ENCODE measurements at regions not wholly inside any gene's neighbourhood (a gene's known extent, or its start where the extent isn't known, plus 50 kb on each side); places are given as distances from the start of the nearest gene placed in this dataset.
"Not testable (repeated sequence)": the region's sequence is repeated elsewhere in the genome, so short reads cannot be mapped to it uniquely, and the experiment has no call there.

- Histone ChIP-seq H3K4me1 (no peaks in the 10 kb centered on the region), H3K9me3 (no peaks in the 10 kb centered on the region), H3K36me3 (no peaks in the 10 kb centered on the region), H3K27me3 (no peaks in the 10 kb centered on the region), H3K4me3 (no peak overlapping the region), H3K27ac (no peak overlapping the region)
- intact Hi-C loops (cut with DNase I), result no loop called here
- no peak for ATAC-seq
- DNase-seq, result no peak
- no peak for TF ChIP-seq CTCF (IDR thresholded peaks at IDR 0.05)
These were observed 83.5 kb upstream of the TNRC6A start for GRCh38 chr16:24645739-24646645.

- no peak for DNase-seq
- intact Hi-C loops (cut with DNase I), result no loop called here
- no peak for TF ChIP-seq CTCF (IDR thresholded peaks at IDR 0.05)
- Histone ChIP-seq H3K4me3 (no peak overlapping the region), H3K4me1 (no peaks in the 10 kb centered on the region), H3K9me3 (no peaks in the 10 kb centered on the region), H3K27me3 (no peaks in the 10 kb centered on the region), H3K36me3 (no peaks in the 10 kb centered on the region), H3K27ac (no peak overlapping the region)
- ATAC-seq, result no peak
These were observed 82.8 kb upstream of the TNRC6A start for GRCh38 chr16:24646646-24646995.

- Histone ChIP-seq H3K9me3 (no peaks in the 10 kb centered on the region), H3K27me3 (no peaks in the 10 kb centered on the region), H3K36me3 (no peaks in the 10 kb centered on the region), H3K4me1 (no peaks in the 10 kb centered on the region), H3K27ac (no peak overlapping the region), H3K4me3 (no peak overlapping the region)
- ATAC-seq, result no peak
- DNase-seq, result no peak
- TF ChIP-seq CTCF (IDR thresholded peaks at IDR 0.05), result no peak
- intact Hi-C loops (cut with DNase I), result no loop called here
These were observed 77.2 kb upstream of the TNRC6A start for GRCh38 chr16:24652209-24652712.

- Histone ChIP-seq H3K27ac (no peak overlapping the region), H3K9me3 (no peaks in the 10 kb centered on the region), H3K27me3 (no peaks in the 10 kb centered on the region), H3K4me1 (no peaks in the 10 kb centered on the region), H3K4me3 (no peak overlapping the region), H3K36me3 (no peaks in the 10 kb centered on the region)
- intact Hi-C loops (cut with DNase I), result no loop called here
- TF ChIP-seq CTCF (IDR thresholded peaks at IDR 0.05), result no peak
- no peak for DNase-seq
- ATAC-seq, result no peak
These were observed 76.6 kb upstream of the TNRC6A start for GRCh38 chr16:24652803-24653202.

GRCh38 chr16:24653725-24654124, 75.7 kb upstream of the TNRC6A start:
- no peaks in the 10 kb centered on the region for H3K9me3 ChIP-seq
- ATAC-seq (no peak), DNase-seq (no peak)
- intact Hi-C loops (cut with DNase I), result no loop called here
- H3K36me3 ChIP-seq, result no peaks in the 10 kb centered on the region
- H3K27me3 ChIP-seq, result no peaks in the 10 kb centered on the region
- H3K4me3 ChIP-seq, result no peak overlapping the region
- TF ChIP-seq CTCF (IDR thresholded peaks at IDR 0.05), result no peak
- no peaks in the 10 kb centered on the region for H3K4me1 ChIP-seq
- H3K27ac ChIP-seq, result no peak overlapping the region

- ATAC-seq; H3K27me3 ChIP-seq; H3K36me3 ChIP-seq; H3K9me3 ChIP-seq; H3K4me3 ChIP-seq; intact Hi-C loops (cut with DNase I); H3K27ac ChIP-seq; DNase-seq; H3K4me1 ChIP-seq: not testable (repeated sequence)
These were observed 63.5 kb upstream of the TNRC6A start for GRCh38 chr16:24665942-24666341.

Measured in upper lobe of right lung (tissue), 1 donor.